HG02885 (cell line): ENCODE measurements at regions not wholly inside any gene's neighbourhood (a gene's known extent, or its start where the extent isn't known, plus 50 kb on each side); places are given as distances from the start of the nearest gene placed in this dataset.

Experiments
- ATAC-seq: cut with Tn5 transposase; IDR thresholded peaks from one replicate; pipeline ENCODE4 v1.9.1; 2021; ENCODE audit warnings: mild to moderate bottlenecking; ENCODE audit not compliant: unreplicated experiment, poor library complexity

DNA sequence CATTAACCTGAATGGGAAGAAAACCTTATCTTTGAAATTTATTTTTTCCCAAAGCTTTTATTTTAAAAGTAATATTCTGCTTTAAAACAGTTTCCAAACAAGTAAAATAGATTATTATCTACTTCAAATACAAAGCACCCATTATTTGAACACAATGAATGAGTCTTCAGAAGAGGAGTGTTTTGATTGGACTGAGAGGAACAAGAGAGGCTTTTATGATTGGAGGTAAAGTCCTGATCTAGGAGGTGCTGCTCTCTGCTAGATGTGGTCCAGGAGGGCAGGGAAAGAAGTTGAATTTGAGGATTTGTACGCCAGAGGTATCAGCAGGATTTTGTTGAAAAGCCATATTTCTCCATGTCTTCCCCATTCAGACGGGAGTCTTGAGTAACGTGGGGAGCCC, 900.7 kb downstream of the SOCS6 start:
- ATAC-seq: no peak

DNA sequence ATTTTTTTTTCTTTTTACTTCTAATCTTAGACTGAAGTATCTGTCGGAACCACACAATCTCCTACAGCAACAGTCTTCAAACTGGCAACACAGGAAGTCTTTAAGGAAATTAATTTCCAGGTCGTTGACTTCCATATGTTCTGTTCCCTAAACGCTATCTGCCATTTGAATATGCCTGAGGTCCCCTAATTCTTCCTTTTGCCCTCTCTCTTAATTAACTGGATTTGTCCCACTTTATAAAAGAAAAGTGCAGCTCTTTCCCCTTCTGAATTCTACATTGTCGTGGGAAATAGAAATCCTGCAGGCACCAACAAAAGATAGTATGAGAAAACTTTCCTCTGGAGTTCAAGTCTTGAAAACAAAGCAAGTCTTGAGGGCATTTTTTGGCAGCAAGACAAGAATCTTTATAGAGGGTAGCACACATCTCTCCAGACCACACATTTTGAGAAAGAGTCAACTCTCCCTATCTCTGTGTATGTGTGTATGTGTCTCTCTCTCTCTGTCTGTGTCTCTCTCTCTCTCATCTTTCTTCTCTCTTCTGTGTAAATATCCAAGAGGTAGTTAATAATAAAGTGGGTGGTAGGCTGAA, 879.8 kb downstream of the SOCS6 start:
- ATAC-seq: no peak

DNA sequence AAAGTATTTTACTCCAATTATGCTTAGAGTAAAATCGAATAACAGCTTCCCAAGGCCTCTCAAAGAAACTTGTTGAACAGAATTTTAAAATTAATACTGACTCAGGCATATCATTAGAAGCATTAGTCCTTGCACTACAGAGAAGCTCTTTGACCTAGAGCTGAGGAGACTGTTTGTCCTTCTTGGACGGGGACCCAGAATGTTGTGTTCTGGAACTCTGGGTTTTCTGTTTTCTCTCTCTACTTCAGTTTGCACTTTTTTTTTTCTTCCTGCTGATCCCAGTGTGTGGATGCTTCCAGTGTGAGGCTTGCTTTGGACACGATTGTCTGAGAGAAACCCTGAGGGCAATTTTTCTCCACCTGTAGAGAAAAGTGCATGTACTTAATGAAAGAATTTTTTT, 847.6 kb downstream of the SOCS6 start:
- no peak for ATAC-seq

DNA sequence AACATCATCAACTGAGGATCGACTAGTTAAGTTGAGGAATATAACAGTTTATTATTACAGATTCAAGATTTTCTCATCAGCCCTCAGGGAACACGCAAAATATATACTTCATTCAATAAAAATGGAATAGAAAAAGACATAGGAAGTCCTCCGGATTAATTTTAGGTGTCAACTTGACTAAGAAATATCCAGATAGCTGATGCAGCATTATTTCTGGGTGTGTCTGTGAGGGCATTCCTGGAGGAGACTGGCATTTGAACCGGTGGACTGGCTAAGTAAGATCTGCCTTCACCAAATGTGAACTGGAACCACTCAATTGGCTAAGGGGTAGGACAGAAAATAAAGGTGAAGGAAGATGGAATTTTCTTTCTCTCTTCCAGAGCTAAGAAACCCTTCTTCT, 845.3 kb downstream of the SOCS6 start:
- no peak for ATAC-seq

DNA sequence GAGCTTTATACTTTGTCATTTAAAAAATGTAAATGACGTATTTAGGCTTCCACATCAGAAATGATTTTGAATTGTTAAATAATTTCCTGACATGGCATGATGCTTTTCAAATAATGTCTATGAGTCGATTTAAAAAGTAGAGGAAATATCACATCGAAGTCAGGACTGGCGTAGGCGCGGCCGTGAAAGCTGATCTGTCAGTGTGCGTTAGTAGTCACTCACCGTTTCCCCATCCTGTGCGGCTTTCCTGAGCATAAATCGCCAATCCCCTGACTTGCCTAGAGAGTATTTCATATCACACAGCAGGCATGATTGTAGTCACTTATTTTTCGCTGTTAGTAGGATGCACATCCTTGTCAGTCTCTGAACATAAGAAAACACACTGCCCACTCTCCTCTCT, 843.1 kb downstream of the SOCS6 start:
- ATAC-seq: no peak

DNA sequence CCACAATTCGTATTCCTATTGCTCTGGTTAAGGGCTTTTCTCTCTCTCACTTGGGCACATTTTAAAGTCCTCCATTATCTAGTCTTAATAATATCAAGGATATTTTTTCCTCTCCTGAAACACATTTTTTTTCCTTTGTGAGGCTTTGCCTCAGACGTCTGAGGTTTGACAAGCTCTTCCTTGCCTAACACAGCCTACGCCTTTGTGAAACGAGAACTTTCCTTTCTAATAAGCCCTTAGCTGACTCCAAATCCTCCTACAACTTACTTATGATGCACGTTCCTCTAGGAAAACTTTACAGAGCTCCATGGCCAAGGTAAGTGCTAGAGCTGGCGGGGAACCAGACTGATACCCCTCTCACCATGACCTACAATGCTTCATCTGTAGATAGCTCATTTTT, 841.5 kb downstream of the SOCS6 start:
- no peak for ATAC-seq

DNA sequence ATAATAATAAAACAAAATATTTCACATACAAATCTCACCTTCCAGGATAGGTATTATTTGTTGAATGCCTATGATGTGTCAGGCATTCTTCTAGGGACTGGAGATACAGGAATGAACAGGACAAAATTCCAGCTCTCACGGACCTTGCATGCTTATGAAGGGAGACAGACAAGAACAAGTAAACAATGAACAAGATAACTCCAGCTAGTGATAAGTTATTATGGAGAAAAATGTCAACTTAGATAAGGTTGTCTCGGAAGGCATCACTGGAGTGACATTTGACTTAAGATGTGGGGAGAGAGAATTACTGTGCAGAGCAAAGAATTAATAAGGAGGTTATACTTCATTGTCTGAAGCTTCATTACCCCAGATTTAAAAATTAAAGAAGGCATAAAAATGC, 836.7 kb downstream of the SOCS6 start:
- no peak for ATAC-seq

DNA sequence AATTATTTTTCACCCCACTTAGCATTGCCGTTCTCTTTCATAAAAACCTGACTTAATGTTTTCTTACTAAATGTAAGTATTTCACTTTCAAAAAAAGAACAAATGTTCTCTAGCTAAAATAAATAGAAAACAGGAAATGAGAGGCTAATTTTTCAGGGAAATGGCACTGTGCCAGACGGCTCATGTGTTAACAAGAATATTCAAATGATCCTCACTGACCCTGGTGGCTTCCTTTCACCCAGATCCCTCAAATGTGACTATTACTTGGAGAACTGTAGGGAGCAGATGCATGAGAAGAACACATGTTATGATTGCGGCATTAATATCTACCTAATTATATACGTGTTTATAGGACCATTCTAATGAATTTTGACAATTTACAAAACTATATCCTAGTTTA, 827.7 kb downstream of the SOCS6 start:
- ATAC-seq: no peak

DNA sequence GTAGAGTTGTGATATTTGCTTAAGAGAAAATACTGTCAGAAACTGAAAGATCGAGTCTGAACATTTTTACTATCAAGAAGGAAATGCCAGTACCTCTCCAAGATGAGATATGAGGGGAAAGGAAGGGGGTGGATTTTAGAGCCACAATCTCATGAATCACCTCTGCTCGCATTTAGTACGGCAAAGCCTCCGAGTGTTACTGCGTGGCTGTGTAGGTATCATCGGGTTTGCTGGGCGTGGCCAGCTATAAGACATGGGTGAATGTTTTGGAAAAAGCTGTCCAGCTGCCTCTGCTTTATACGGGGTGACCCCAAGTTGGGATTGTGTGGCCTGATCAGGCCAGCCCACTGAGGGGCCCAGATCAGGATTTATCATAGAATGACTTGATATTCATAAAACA, 826.4 kb downstream of the SOCS6 start:
- no peak for ATAC-seq

DNA sequence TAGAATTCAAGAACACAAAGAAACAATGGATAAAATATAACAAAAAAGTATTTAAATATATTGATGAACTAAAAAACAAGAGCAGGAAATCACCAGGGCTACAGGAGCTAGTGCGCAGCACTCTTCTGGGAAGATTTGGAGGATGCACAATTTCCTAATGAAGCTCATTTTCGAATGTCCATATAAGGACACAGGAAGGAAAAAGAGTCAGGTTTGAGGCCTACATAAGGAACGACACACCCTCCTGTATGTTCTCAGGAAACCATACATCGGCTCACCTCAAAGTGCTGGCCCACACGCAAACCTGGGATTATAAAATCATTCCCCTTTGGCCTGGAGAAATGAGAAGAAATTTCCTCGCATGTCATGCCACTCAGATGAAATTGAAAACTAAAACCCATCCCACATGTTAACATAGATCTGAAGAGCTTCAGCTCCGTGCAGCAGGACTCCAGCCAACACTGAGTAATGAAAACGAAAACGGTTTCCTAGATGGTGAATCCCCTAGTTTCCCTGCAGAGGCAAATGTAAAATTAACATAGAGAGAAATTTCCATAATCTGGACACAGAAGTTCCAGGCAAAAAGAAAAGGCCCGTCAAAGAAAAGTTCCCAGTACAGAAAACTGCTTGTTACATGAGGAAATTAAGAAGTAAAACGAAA, 825.8 kb downstream of the SOCS6 start:
- ATAC-seq: no peak

DNA sequence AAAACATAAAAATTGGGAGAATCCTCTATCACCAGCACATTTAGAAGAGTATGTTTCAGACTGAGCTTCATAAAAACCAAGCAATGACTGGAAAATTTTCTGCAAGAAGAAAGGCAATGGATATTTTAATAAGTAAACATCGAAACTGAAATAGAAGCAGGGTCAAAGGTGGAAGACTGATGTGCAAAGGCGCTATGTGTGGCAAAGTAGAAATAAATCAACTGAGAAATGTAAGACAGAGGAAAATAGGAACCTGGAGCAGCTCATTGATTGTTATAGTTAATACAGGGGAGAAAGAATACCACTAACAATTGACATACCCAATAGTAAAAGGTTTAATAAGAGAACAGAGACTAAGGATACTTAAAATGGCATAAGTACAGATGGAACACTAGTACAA, 818.4 kb downstream of the SOCS6 start:
- no peak for ATAC-seq

DNA sequence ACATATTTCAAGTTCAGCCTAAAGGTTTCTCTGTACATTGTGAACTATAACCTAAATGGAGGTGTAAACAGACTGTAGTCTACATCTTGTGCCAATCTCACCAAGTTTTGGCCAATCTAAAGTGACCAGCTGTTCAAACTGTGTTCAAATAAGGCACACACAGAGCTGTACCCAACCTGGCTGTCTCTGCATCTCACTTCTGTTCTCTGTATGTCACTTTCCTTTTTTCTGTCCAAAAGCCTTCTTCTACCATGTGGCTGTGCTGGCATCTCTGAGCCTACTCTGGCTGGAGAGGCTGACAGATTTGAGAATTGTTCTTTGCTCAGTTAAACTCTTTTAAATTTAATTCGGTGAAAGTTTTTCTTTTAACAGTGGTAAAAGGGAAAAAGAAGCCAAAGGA, 817.9 kb downstream of the SOCS6 start:
- ATAC-seq: no peak

DNA sequence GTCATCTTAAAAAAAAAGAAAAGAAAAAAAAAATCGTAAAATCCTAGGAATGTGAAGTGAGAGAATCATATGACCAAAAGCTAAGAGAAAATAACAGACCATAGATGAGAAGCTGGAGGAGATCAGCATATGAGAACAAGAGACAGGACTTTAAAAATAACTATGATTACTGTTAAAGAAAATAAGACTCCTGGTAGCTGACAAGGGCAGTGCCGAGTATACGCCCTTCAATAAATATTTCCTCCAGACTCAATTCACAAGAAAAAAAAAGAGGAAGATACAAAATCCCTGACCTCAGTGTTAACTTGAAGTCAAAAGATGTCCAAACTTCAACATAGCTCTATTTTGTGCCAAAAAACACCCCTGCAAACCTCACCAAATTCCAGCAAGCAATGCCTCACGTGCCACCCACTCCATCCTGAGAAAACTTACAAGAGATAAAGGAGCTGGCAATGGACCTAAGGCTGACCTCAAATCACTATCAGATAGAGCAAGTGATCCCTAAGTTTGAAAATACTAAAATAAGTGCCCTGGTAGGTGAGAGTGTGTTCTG, 817.2 kb downstream of the SOCS6 start:
- no peak for ATAC-seq

DNA sequence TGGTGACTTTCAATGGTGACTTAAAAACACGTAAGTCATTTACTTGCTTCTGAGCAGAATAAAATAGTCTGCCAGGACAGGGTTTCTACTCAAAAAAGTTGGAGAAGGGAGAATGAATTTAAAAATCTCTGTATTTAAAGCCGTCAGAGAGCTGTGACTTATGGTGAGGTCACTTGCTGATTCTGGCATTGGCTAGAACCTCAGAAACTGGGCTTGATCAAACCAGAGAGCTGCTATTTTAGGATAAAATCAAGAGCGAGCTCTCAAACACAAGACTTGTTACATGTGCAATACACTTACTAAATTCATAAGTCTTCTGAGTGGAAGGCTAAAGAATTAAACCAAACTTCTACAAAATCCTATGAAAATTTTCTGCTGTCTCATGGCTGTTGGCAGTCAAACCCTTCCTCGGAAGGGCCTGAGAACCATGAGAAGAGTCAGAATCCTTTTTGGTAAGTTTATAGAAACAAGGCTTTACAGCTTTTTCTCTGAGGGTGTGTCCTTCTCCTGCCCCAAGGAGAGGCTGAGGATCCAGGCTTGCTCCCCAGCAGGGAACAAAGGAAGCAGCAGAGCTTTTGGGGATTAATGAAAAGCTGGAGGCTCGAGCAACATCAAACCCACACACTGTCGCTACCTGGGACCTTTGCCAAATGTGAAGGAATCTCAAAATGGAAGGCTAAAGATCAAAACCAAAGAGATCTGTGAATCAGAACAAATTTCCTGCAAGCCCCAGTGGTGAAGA, 816.4 kb downstream of the SOCS6 start:
- no peak for ATAC-seq

DNA sequence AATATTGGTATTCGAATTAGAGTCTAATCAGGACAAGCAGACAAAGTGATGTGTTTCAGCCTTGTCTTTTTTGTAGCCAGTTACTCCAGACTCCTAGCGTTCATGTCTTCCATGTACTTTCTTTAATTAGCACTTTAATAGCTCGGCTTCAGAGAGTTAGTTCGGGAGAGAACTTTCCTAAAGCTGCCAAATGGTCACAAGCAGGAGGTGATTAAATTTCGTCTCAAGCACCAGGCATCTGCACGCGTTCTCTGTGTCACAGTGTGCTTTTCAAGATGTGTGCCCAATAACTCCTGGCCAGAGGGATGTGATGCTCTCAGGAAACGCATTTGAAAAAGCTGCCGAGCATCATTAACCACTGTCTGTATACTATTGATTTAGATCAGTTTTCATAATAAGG, 790.8 kb downstream of the SOCS6 start:
- no peak for ATAC-seq

DNA sequence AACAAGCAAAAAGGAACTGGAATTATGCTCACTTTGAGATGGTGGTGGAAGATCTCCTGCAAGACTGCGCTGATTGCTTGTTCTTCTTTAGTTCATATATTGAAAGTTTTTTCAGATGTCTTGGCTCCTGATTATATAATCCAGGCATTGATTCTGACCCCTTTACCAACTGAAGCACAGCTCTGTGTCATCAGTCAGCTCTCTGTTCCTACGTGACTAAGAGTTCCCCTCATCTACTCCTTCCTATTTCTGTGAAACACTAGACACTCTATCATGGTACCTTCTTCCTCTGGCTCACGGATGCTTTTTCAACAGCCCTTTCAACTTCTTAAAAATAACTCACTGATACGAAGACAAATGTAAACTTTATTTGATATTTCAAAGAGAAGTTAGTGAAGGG, 788.6 kb downstream of the SOCS6 start:
- ATAC-seq: no peak

DNA sequence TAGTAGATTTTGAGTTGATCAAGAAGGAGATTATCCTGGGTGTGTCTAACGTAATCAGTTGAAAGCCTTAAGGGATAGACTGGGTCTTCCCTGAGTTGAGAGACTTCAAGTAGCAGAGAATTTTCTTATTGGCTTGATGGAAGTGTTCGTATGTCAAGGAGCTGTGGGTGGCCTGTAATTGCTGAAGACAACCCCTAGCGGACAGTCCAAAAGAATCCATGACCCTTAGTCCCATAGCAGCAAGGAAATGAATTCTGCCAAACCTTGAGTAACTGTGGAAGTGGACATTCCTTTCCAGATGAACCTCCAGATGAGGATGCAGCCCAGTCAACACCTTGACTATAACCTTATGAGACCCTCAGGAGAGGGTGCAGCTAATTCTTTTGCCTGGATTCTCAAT, 786.3 kb downstream of the SOCS6 start:
- ATAC-seq: no peak

DNA sequence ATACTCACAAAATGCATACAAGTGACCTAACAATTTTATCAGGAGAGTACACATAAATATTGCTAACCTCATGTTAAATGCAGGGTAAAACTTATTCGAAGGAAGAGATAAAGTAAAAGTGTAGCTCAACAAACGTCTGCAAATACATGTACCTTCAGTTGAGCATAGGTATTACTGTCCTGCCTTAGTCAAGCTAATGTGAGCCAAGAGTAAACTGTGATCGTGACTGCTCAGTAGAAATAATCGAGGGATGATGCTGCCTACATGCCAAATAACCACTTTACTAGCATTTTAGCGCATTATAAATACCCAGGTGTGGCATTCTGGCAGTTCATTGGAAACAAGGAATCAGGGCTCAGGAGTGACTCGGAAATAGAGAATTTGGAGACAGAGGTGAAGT, 779.5 kb downstream of the SOCS6 start:
- no peak for ATAC-seq

DNA sequence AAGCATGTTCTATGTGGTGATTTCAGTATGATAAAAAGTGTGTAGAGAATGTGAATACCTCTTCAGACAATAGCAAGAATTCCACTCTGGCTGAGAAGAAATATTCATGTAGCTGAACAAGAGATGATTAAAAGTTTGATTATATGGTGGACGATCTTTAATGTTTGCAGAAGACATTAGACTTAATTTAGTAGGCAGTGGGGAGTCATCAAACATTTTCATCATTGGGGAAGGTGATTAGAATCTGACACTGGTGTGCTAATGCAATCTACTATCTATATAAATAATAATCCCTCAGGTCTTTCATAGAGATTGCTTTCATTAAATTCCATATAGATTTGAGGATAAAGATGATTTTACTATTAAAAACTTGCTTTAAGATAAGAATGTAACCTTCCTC, 761.0 kb downstream of the SOCS6 start:
- no peak for ATAC-seq

DNA sequence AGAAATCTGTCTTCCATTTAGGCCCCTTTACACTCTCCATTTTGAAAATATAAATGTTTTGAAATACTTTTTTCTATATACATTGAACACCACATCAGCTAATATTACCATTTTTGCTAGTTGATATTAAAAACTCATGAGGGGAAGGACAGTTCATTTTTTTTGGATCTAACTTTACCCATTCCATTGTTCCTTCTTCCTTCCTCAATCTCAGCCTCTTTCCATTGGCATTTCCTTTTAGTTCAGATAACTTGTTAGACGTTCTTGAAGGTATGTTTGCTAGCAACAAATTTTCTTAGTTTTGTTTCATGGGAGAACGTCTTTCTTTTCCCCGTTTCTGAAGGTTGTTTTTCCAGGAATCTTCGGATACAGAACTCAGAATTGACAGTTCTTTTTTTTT, 759.0 kb downstream of the SOCS6 start:
- ATAC-seq: no peak

DNA sequence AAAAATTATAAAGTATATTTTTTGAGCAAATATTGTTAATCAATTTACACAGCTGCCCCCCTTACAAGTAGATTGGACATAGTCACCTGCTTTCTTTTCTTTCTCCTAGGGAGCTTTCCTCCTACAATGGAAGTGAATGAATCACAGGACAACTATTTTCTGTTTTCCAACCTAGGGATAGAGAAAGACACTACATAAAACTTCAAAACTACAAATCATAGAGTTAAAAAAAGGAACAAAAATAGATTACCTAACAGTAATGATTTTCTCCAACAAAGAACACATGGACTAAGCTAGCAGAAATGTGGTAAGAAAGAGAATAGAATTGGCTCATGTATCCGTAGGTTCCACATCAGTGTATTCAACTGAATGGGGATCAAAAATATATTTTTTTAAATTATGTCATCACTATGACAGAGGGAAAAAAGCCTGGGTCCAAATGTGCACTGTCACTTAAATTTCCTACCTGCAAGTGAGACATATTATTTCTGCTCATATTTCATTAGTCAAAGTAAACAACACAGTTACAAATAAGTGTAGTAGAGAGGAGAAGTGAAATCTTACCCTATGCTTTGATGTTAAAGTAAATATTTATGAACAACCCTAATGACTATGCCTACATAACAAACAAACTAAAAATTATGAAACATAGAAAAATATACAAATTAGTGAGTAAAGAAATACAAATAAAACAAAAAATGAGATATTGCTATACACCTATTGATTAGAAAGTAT, 756.7 kb downstream of the SOCS6 start:
- ATAC-seq: no peak
